DOHH2 (cell line): ENCODE measurements at regions not wholly inside any gene's neighbourhood (a gene's known extent, or its start where the extent isn't known, plus 50 kb on each side); places are given as distances from the start of the nearest gene placed in this dataset.

Source experiments
- EZH2phosphoT487 ChIP-seq: fragments of 200-600 bp; sonication (generic); IDR thresholded peaks from 2 replicates; pipeline ENCODE4 v1.6.1; 2017; ENCODE audit warnings: borderline replicate concordance, mild to moderate bottlenecking, antibody characterized with exemption, low read length, moderate library complexity, mixed read lengths
- TF ChIP-seq, protein P1 (sequence below): fragments of 200-600 bp; sonication (generic); IDR thresholded peaks from one replicate; pipeline ENCODE4 v1.5.1; 2014; ENCODE audit warnings: antibody characterized with exemption, mild to moderate bottlenecking, low read depth, low read length; ENCODE audit not compliant: poor library complexity, severe bottlenecking

DNA sequence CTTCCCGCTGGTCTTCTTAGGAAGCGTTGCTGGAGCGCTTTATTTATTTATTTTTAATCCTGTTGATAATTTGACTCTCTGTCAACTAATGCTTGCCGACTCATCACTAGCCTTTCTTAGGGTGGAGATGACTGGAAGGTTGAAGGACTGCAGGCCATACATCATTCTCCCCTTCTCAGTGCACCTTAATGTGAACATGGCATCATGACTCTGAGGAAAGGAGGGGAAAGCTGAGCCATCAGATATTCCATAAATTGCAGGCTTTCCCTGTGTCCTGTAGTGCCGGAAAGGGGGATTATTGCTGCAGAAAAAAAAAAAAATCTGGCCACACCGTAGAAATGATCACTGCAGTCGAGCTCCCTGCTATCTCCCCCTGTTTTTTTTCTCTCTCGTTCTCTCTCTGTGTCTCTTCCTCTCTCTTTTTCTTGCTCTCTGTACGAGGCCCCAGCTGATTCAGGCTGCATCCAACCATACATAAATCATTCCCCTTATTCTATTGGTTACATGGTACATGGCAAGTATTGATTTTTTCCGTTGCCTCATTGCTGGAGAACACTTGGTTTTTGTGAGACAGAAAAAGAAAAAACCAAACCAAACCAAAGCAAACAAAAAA, 125.8 kb upstream of the EFEMP1 start:
- TF ChIP-seq, protein P1, sequence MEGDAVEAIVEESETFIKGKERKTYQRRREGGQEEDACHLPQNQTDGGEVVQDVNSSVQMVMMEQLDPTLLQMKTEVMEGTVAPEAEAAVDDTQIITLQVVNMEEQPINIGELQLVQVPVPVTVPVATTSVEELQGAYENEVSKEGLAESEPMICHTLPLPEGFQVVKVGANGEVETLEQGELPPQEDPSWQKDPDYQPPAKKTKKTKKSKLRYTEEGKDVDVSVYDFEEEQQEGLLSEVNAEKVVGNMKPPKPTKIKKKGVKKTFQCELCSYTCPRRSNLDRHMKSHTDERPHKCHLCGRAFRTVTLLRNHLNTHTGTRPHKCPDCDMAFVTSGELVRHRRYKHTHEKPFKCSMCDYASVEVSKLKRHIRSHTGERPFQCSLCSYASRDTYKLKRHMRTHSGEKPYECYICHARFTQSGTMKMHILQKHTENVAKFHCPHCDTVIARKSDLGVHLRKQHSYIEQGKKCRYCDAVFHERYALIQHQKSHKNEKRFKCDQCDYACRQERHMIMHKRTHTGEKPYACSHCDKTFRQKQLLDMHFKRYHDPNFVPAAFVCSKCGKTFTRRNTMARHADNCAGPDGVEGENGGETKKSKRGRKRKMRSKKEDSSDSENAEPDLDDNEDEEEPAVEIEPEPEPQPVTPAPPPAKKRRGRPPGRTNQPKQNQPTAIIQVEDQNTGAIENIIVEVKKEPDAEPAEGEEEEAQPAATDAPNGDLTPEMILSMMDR = no peak
- no peak for TF ChIP-seq EZH2phosphoT487
